ENCODE measurements at regions not wholly inside any gene's neighbourhood (a gene's known extent, or its start where the extent isn't known, plus 50 kb on each side); places are given as distances from the start of the nearest gene placed in this dataset.

DNA sequence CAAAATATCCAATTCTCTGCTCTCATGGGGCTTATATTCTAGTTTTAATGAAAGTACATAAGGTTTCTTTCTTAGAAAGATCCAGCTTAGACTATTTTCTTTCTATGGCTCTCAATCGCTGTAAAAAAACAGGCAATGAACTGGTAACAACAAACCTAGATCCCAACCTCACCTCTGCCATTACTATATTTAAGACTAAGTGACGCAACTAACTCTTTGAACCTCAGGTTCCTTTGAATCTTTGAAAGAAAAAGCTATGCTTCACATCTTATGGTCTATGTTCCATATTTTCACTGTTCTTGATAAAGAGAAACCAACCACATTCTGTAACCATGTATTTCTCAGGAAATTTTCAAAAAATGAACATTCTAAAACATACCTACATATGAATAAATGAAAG, 88.5 kb downstream of the ELAPOR2 start:
- H3K4me3 ChIP-seq = no peak overlapping the region
- TF ChIP-seq, protein P1, sequence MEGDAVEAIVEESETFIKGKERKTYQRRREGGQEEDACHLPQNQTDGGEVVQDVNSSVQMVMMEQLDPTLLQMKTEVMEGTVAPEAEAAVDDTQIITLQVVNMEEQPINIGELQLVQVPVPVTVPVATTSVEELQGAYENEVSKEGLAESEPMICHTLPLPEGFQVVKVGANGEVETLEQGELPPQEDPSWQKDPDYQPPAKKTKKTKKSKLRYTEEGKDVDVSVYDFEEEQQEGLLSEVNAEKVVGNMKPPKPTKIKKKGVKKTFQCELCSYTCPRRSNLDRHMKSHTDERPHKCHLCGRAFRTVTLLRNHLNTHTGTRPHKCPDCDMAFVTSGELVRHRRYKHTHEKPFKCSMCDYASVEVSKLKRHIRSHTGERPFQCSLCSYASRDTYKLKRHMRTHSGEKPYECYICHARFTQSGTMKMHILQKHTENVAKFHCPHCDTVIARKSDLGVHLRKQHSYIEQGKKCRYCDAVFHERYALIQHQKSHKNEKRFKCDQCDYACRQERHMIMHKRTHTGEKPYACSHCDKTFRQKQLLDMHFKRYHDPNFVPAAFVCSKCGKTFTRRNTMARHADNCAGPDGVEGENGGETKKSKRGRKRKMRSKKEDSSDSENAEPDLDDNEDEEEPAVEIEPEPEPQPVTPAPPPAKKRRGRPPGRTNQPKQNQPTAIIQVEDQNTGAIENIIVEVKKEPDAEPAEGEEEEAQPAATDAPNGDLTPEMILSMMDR (IDR thresholded peaks at IDR 0.05) = no peak
- H3K36me3 ChIP-seq = no peaks in the 10 kb centered on the region
- peaks cover 9% of the 10 kb centered on the region for H3K4me1 ChIP-seq
- intact Hi-C loops (cut with DNase I) = no loop called here
- no peak for DNase-seq
- H3K9ac ChIP-seq (ENCODE audit: low read depth in 2 of 2, low read length in 2 of 2) = no peak overlapping the region
- no peaks in the 10 kb centered on the region for H3K9me3 ChIP-seq
- H3K27me3 ChIP-seq = no peaks in the 10 kb centered on the region
- no peak overlapping the region for H3K27ac ChIP-seq

DNA sequence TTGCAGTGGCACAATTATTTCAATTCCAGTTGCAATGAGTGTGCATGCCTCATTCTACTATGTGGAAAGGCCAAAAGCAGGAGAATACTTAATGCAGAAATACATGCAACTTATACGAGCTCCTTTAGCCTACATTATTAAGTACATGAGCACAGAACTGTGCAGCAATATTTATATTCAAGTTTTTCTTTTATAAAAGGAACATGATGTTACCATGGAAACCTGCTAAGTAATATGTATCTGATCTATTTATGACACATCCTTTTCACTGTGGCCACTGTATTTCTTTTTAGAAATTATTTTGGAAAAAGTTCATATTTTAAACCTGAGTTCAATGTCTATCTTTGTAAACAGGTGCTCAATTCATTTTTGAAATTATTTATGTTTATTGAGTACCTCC, 88.9 kb downstream of the ELAPOR2 start:
- TF ChIP-seq, protein P1 (IDR thresholded peaks at IDR 0.05) = no peak
- Histone ChIP-seq H3K9me3 (no peaks in the 10 kb centered on the region), H3K36me3 (no peaks in the 10 kb centered on the region), H3K27ac (no peak overlapping the region), H3K4me1 (peaks cover 9% of the 10 kb centered on the region), H3K4me3 (no peak overlapping the region), H3K27me3 (no peaks in the 10 kb centered on the region), H3K9ac (ENCODE audit: low read depth in 2 of 2, low read length in 2 of 2) (no peak overlapping the region)
- intact Hi-C loops (cut with DNase I) = no loop called here
- DNase-seq = no peak

DNA sequence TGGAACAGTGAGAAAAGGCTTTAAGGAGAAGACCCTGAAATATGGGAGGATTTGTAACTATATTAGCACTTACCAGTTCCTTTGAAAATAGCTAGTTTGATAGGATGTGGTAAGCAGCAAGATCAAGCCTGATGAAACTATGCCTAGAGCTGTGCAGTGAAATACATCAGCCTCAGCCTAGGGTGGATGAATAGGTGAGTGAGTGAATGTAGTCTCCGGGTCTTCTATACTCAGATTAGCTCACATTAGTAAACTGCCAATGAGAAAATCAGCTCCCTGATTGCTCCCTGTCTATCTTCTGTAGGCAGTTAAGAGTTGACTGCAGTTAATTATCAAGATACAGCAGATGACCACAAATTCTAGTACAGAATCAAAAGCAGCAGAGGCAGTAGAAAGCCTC, 89.6 kb downstream of the ELAPOR2 start:
- TF ChIP-seq, protein P1 (IDR thresholded peaks at IDR 0.05) = no peak
- H3K27me3 ChIP-seq = no peaks in the 10 kb centered on the region
- no peaks in the 10 kb centered on the region for H3K36me3 ChIP-seq
- peaks cover 9% of the 10 kb centered on the region for H3K4me1 ChIP-seq
- intact Hi-C loops (cut with DNase I) = no loop called here
- H3K4me3 ChIP-seq = no peak overlapping the region
- no peak for DNase-seq
- H3K27ac ChIP-seq = no peak overlapping the region
- H3K9ac ChIP-seq (ENCODE audit: low read depth in 2 of 2, low read length in 2 of 2) = no peak overlapping the region
- no peaks in the 10 kb centered on the region for H3K9me3 ChIP-seq

DNA sequence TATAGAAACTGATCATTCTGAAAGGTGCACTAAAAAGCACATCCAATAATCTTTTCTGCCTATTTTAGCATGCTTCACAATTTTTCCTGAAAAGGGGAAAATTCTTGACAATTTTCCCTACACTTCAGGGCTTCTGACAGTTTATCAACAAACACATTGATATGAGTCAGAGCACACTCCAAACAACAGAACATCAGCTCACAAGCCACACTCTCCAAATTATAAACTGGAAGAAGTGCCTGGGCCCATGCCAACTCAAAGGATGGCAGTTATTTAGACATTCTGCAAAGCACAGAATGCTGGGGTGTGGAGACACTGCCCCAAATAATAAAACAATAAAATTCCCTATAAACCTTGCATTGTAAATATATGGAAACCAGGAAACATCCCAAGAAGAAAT, 90.8 kb downstream of the ELAPOR2 start:
- Histone ChIP-seq H3K4me3 (no peak overlapping the region), H3K36me3 (no peaks in the 10 kb centered on the region), H3K9ac (ENCODE audit: low read depth in 2 of 2, low read length in 2 of 2) (no peak overlapping the region), H3K27me3 (no peaks in the 10 kb centered on the region), H3K4me1 (peaks cover 9% of the 10 kb centered on the region), H3K27ac (no peak overlapping the region), H3K9me3 (no peaks in the 10 kb centered on the region)
- intact Hi-C loops (cut with DNase I) = no loop called here
- peak; percentile 88 for DNase-seq
- TF ChIP-seq, protein P1 (IDR thresholded peaks at IDR 0.05) = no peak

DNA sequence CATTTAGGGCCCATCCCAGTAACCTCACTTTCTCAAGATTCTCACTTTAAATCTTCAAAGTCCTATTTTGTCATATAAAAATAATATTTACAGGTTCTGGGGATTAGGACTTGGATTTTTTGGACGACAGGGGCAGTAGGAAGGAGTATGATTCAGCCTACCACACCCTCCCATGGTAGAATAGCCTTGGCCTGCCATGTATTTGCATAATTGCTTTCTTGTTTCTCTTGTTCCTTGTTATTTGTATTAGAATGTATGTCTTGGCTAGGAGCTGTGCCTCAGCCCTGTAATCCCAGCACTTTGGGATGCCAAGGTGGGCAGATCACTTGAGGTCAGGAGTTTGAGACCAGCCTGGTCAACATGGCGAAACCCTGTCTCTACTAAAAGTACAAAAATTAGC, 92.5 kb downstream of the ELAPOR2 start:
- intact Hi-C loops (cut with DNase I) = no loop called here
- peaks cover 9% of the 10 kb centered on the region for H3K4me1 ChIP-seq
- no peak for DNase-seq
- H3K27me3 ChIP-seq = no peaks in the 10 kb centered on the region
- TF ChIP-seq, protein P1 (IDR thresholded peaks at IDR 0.05) = no peak
- no peaks in the 10 kb centered on the region for H3K36me3 ChIP-seq
- no peak overlapping the region for H3K9ac ChIP-seq (ENCODE audit: low read depth in 2 of 2, low read length in 2 of 2)
- H3K4me3 ChIP-seq = no peak overlapping the region
- no peaks in the 10 kb centered on the region for H3K9me3 ChIP-seq
- no peak overlapping the region for H3K27ac ChIP-seq

DNA sequence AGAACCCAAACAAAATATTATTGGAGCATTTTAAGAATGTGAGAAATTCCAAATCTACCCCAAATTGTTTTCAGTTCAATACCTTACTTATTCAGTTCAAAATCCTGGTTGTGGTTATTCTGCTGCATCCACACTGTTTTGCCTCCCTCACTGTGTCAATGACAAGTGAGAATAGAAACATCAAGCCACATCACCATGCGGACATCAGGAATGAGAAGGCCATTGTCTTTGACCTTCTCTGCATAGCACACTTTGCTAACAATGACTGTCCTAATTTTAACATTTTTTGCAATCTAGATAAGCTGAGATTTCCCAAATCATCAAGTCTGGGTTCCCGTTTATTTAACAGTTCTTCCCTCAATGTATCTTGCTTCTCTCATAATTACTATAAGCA, 93.7 kb downstream of the ELAPOR2 start:
- H3K4me3 ChIP-seq = no peak overlapping the region
- intact Hi-C loops (cut with DNase I) = no loop called here
- H3K9ac ChIP-seq (ENCODE audit: low read depth in 2 of 2, low read length in 2 of 2) = no peak overlapping the region
- H3K27ac ChIP-seq = no peak overlapping the region
- no peaks in the 10 kb centered on the region for H3K36me3 ChIP-seq
- TF ChIP-seq, protein P1 (IDR thresholded peaks at IDR 0.05) = no peak
- H3K27me3 ChIP-seq = no peaks in the 10 kb centered on the region
- H3K9me3 ChIP-seq = no peaks in the 10 kb centered on the region
- H3K4me1 ChIP-seq = peaks cover 9% of the 10 kb centered on the region
- DNase-seq = no peak
